Mucosa of descending colon (tissue), 3 donors: ENCODE measurements at regions not wholly inside any gene's neighbourhood (a gene's known extent, or its start where the extent isn't known, plus 50 kb on each side); places are given as distances from the start of the nearest gene placed in this dataset.

ENCODE experiments used
- ATAC-seq: fragments of 200-7000 bp; cut with Tn5 transposase; one replicate; pipeline ENCODE4 v1.9.1; 2020; ENCODE audit warnings: mild to moderate bottlenecking, moderate library complexity
- DNase-seq, 3 donors: peaks; one replicate each; pipeline ENCODE4 v3.0.0-alpha.2; 2020
- H3K36me3 ChIP-seq: fragments of 200-600 bp; one replicate; pipeline ENCODE4 v1.8.0; 2021; ENCODE audit warnings: low read depth, mild to moderate bottlenecking
- H3K4me1 ChIP-seq: fragments of 200-600 bp; one replicate; pipeline ENCODE4 v1.8.0; 2021; ENCODE audit warnings: low read depth, mild to moderate bottlenecking
- H3K4me3 ChIP-seq: fragments of 200-600 bp; one replicate; pipeline ENCODE4 v1.8.0; 2021; ENCODE audit warnings: mild to moderate bottlenecking
- H3K9me3 ChIP-seq: fragments of 200-600 bp; one replicate; pipeline ENCODE4 v1.8.0; 2021; ENCODE audit warnings: mild to moderate bottlenecking
- CTCF ChIP-seq: fragments of 200-600 bp; IDR thresholded peaks from one replicate; pipeline ENCODE4 v1.8.0; 2022; ENCODE audit warnings: antibody characterized with exemption, mild to moderate bottlenecking
- intact Hi-C, 2 donors: fragments of 100-400 bp; cut with DNase I in 1 of 2; cut with micrococcal nuclease in 1 of 2; formaldehyde crosslinking; loops; one replicate each; pipeline versions ENCODE4 v1.11.0 to v1.11.1; 2022; cut with DNase I, micrococcal nuclease
- donor health status: DM: no; HTN: no; CAD: no; lungs with moderate emphysema.
- donor health status: DM: no; HTN: no; CAD: no.
- donor health status: DM: no; HTN: yes; CAD: no.

- Histone ChIP-seq H3K4me3 (no peak overlapping the region), H3K36me3 (no peaks in the 10 kb centered on the region), H3K9me3 (no peaks in the 10 kb centered on the region), H3K4me1 (no peaks in the 10 kb centered on the region)
- ATAC-seq, result no peak
- no peak for TF ChIP-seq CTCF
- intact Hi-C loops, result no loop called here
- no peak for DNase-seq
These were observed 54.4 kb upstream of the PDSS1 start for GRCh38 chr10:26642896-26643653.

GRCh38 chr10:26647602-26648244, 49.8 kb upstream of the PDSS1 start:
- H3K36me3 ChIP-seq, result no peaks in the 10 kb centered on the region
- no peaks in the 10 kb centered on the region for H3K4me1 ChIP-seq
- no peak for DNase-seq
- H3K9me3 ChIP-seq, result no peaks in the 10 kb centered on the region
- intact Hi-C loops, result no loop called here
- no peak for TF ChIP-seq CTCF
- H3K4me3 ChIP-seq, result no peak overlapping the region
- ATAC-seq, result no peak
